ENCODE measurements at regions not wholly inside any gene's neighbourhood (a gene's known extent, or its start where the extent isn't known, plus 50 kb on each side); places are given as distances from the start of the nearest gene placed in this dataset.

GRCh38 chr13:86864376-86864775 is 806.8 kb upstream of the SLITRK5 start:
- Histone ChIP-seq H3K4me3 (ENCODE audit: low read depth in 1 of 2, low read length in 2 of 2) (no peak overlapping the region), H3K4me1 (ENCODE audit: control insufficient read depth in 2 of 2, insufficient read depth in 2 of 2, low read length in 1 of 2) (no peaks in the 10 kb centered on the region), H3K27me3 (ENCODE audit: control insufficient read depth in 1 of 2, insufficient read depth in 2 of 2, low read length in 2 of 2) (no peaks in the 10 kb centered on the region), H3K36me3 (ENCODE audit: control insufficient read depth in 2 of 2, insufficient read depth in 2 of 2, low read length in 1 of 2) (no peaks in the 10 kb centered on the region), H3K27ac (ENCODE audit: low read depth in 2 of 2, low read length in 1 of 2) (no peak overlapping the region), H3K9me3 (ENCODE audit: control insufficient read depth in 2 of 2, insufficient read depth in 1 of 2, low read depth in 1 of 2, low read length in 1 of 2) (peaks cover 0 to 2% of the 10 kb centered on the region in 2 donors)
- 73 to 76% methylated on average over 3 of the region's 3 CpGs for WGBS, 2 donors

GRCh38 chr13:86870444-86870843 is 800.7 kb upstream of the SLITRK5 start:
- 1 to 3% methylated on average over 2 of the region's 2 CpGs for WGBS, 2 donors
- Histone ChIP-seq H3K4me3 (ENCODE audit: low read depth in 1 of 2, low read length in 2 of 2) (no peak overlapping the region), H3K4me1 (ENCODE audit: control insufficient read depth in 2 of 2, insufficient read depth in 2 of 2, low read length in 1 of 2) (no peaks in the 10 kb centered on the region), H3K27ac (ENCODE audit: low read depth in 2 of 2, low read length in 1 of 2) (no peak overlapping the region), H3K9me3 (ENCODE audit: control insufficient read depth in 2 of 2, insufficient read depth in 1 of 2, low read depth in 1 of 2, low read length in 1 of 2) (no peaks in the 10 kb centered on the region), H3K36me3 (ENCODE audit: control insufficient read depth in 2 of 2, insufficient read depth in 2 of 2, low read length in 1 of 2) (no peaks in the 10 kb centered on the region), H3K27me3 (ENCODE audit: control insufficient read depth in 1 of 2, insufficient read depth in 2 of 2, low read length in 2 of 2) (no peaks in the 10 kb centered on the region)

GRCh38 chr13:86877441-86877840 is 793.7 kb upstream of the SLITRK5 start:
- WGBS, 2 donors = 75 to 86% methylated on average over 1 of the region's 1 CpG
- H3K4me3 ChIP-seq (ENCODE audit: low read depth in 1 of 2, low read length in 2 of 2) = no peak overlapping the region

GRCh38 chr13:86878781-86879180 is 792.4 kb upstream of the SLITRK5 start:
- Histone ChIP-seq H3K4me1 (ENCODE audit: control insufficient read depth in 2 of 2, insufficient read depth in 2 of 2, low read length in 1 of 2) (no peaks in the 10 kb centered on the region), H3K27me3 (ENCODE audit: control insufficient read depth in 1 of 2, insufficient read depth in 2 of 2, low read length in 2 of 2) (no peaks in the 10 kb centered on the region), H3K27ac (ENCODE audit: low read depth in 2 of 2, low read length in 1 of 2) (no peak overlapping the region), H3K9me3 (ENCODE audit: control insufficient read depth in 2 of 2, insufficient read depth in 1 of 2, low read depth in 1 of 2, low read length in 1 of 2) (no peaks in the 10 kb centered on the region), H3K4me3 (ENCODE audit: low read depth in 1 of 2, low read length in 2 of 2) (no peak overlapping the region), H3K36me3 (ENCODE audit: control insufficient read depth in 2 of 2, insufficient read depth in 2 of 2, low read length in 1 of 2) (no peaks in the 10 kb centered on the region)
- WGBS, 2 donors = 75 to 79% methylated on average over 3 of the region's 3 CpGs

More at GRCh38 chr13:86877441-86877840, 793.7 kb upstream of the SLITRK5 start:
- no peaks in the 10 kb centered on the region for H3K36me3 ChIP-seq (ENCODE audit: control insufficient read depth in 2 of 2, insufficient read depth in 2 of 2, low read length in 1 of 2)
- H3K27me3 ChIP-seq (ENCODE audit: control insufficient read depth in 1 of 2, insufficient read depth in 2 of 2, low read length in 2 of 2) = no peaks in the 10 kb centered on the region
- H3K27ac ChIP-seq (ENCODE audit: low read depth in 2 of 2, low read length in 1 of 2) = no peak overlapping the region
- H3K4me1 ChIP-seq (ENCODE audit: control insufficient read depth in 2 of 2, insufficient read depth in 2 of 2, low read length in 1 of 2) = no peaks in the 10 kb centered on the region
- no peaks in the 10 kb centered on the region for H3K9me3 ChIP-seq (ENCODE audit: control insufficient read depth in 2 of 2, insufficient read depth in 1 of 2, low read depth in 1 of 2, low read length in 1 of 2)

- Histone ChIP-seq H3K4me1 (ENCODE audit: control insufficient read depth in 2 of 2, insufficient read depth in 2 of 2, low read length in 1 of 2) (no peaks in the 10 kb centered on the region), H3K4me3 (ENCODE audit: low read depth in 1 of 2, low read length in 2 of 2) (no peak overlapping the region), H3K27ac (ENCODE audit: low read depth in 2 of 2, low read length in 1 of 2) (no peak overlapping the region), H3K9me3 (ENCODE audit: control insufficient read depth in 2 of 2, insufficient read depth in 1 of 2, low read depth in 1 of 2, low read length in 1 of 2) (no peaks in the 10 kb centered on the region), H3K27me3 (ENCODE audit: control insufficient read depth in 1 of 2, insufficient read depth in 2 of 2, low read length in 2 of 2) (no peaks in the 10 kb centered on the region), H3K36me3 (ENCODE audit: control insufficient read depth in 2 of 2, insufficient read depth in 2 of 2, low read length in 1 of 2) (no peaks in the 10 kb centered on the region)
- 59 to 63% methylated on average over 2 of the region's 2 CpGs for WGBS, 2 donors
Observed at GRCh38 chr13:86881390-86881789, 789.8 kb upstream of the SLITRK5 start.

GRCh38 chr13:86882107-86882506 is 789.1 kb upstream of the SLITRK5 start:
- 81% methylated on average over 5 of the region's 5 CpGs for WGBS, 2 donors
- Histone ChIP-seq H3K4me3 (ENCODE audit: low read depth in 1 of 2, low read length in 2 of 2) (no peak overlapping the region), H3K27me3 (ENCODE audit: control insufficient read depth in 1 of 2, insufficient read depth in 2 of 2, low read length in 2 of 2) (no peaks in the 10 kb centered on the region), H3K9me3 (ENCODE audit: control insufficient read depth in 2 of 2, insufficient read depth in 1 of 2, low read depth in 1 of 2, low read length in 1 of 2) (no peaks in the 10 kb centered on the region), H3K36me3 (ENCODE audit: control insufficient read depth in 2 of 2, insufficient read depth in 2 of 2, low read length in 1 of 2) (no peaks in the 10 kb centered on the region), H3K27ac (ENCODE audit: low read depth in 2 of 2, low read length in 1 of 2) (no peak overlapping the region), H3K4me1 (ENCODE audit: control insufficient read depth in 2 of 2, insufficient read depth in 2 of 2, low read length in 1 of 2) (no peaks in the 10 kb centered on the region)

- H3K36me3 ChIP-seq (ENCODE audit: control insufficient read depth in 2 of 2, insufficient read depth in 2 of 2, low read length in 1 of 2) = no peaks in the 10 kb centered on the region
- 75 to 82% methylated on average over 3 of the region's 3 CpGs for WGBS, 2 donors
Observed at GRCh38 chr13:86882835-86883234, 788.3 kb upstream of the SLITRK5 start.

GRCh38 chr13:86892330-86892729 is 778.8 kb upstream of the SLITRK5 start:
- WGBS, 2 donors = 68 to 73% methylated on average over 3 of the region's 3 CpGs
- Histone ChIP-seq H3K27me3 (ENCODE audit: control insufficient read depth in 1 of 2, insufficient read depth in 2 of 2, low read length in 2 of 2) (no peaks in the 10 kb centered on the region), H3K4me3 (ENCODE audit: low read depth in 1 of 2, low read length in 2 of 2) (no peak overlapping the region), H3K27ac (ENCODE audit: low read depth in 2 of 2, low read length in 1 of 2) (no peak overlapping the region), H3K9me3 (ENCODE audit: control insufficient read depth in 2 of 2, insufficient read depth in 1 of 2, low read depth in 1 of 2, low read length in 1 of 2) (no peaks in the 10 kb centered on the region), H3K36me3 (ENCODE audit: control insufficient read depth in 2 of 2, insufficient read depth in 2 of 2, low read length in 1 of 2) (no peaks in the 10 kb centered on the region), H3K4me1 (ENCODE audit: control insufficient read depth in 2 of 2, insufficient read depth in 2 of 2, low read length in 1 of 2) (no peaks in the 10 kb centered on the region)

More at GRCh38 chr13:86882835-86883234, 788.3 kb upstream of the SLITRK5 start:
- H3K9me3 ChIP-seq (ENCODE audit: control insufficient read depth in 2 of 2, insufficient read depth in 1 of 2, low read depth in 1 of 2, low read length in 1 of 2) = no peaks in the 10 kb centered on the region
- no peak overlapping the region for H3K27ac ChIP-seq (ENCODE audit: low read depth in 2 of 2, low read length in 1 of 2)
- H3K4me1 ChIP-seq (ENCODE audit: control insufficient read depth in 2 of 2, insufficient read depth in 2 of 2, low read length in 1 of 2) = no peaks in the 10 kb centered on the region
- no peaks in the 10 kb centered on the region for H3K27me3 ChIP-seq (ENCODE audit: control insufficient read depth in 1 of 2, insufficient read depth in 2 of 2, low read length in 2 of 2)
- no peak overlapping the region for H3K4me3 ChIP-seq (ENCODE audit: low read depth in 1 of 2, low read length in 2 of 2)

GRCh38 chr13:86900906-86901305 is 770.3 kb upstream of the SLITRK5 start:
- WGBS, 2 donors = 37 to 39% methylated on average over 1 of the region's 1 CpG
- Histone ChIP-seq H3K4me3 (ENCODE audit: low read depth in 1 of 2, low read length in 2 of 2) (no peak overlapping the region), H3K27me3 (ENCODE audit: control insufficient read depth in 1 of 2, insufficient read depth in 2 of 2, low read length in 2 of 2) (no peaks in the 10 kb centered on the region), H3K9me3 (ENCODE audit: control insufficient read depth in 2 of 2, insufficient read depth in 1 of 2, low read depth in 1 of 2, low read length in 1 of 2) (no peaks in the 10 kb centered on the region), H3K36me3 (ENCODE audit: control insufficient read depth in 2 of 2, insufficient read depth in 2 of 2, low read length in 1 of 2) (no peaks in the 10 kb centered on the region), H3K27ac (ENCODE audit: low read depth in 2 of 2, low read length in 1 of 2) (no peak overlapping the region), H3K4me1 (ENCODE audit: control insufficient read depth in 2 of 2, insufficient read depth in 2 of 2, low read length in 1 of 2) (no peaks in the 10 kb centered on the region)

- no peak overlapping the region for H3K4me3 ChIP-seq (ENCODE audit: low read depth in 1 of 2, low read length in 2 of 2)
- WGBS, 2 donors = 77 to 82% methylated on average over 7 of the region's 7 CpGs
- no peaks in the 10 kb centered on the region for H3K27me3 ChIP-seq (ENCODE audit: control insufficient read depth in 1 of 2, insufficient read depth in 2 of 2, low read length in 2 of 2)
- H3K4me1 ChIP-seq (ENCODE audit: control insufficient read depth in 2 of 2, insufficient read depth in 2 of 2, low read length in 1 of 2) = no peaks in the 10 kb centered on the region
- H3K9me3 ChIP-seq (ENCODE audit: control insufficient read depth in 2 of 2, insufficient read depth in 1 of 2, low read depth in 1 of 2, low read length in 1 of 2) = no peaks in the 10 kb centered on the region
- H3K27ac ChIP-seq (ENCODE audit: low read depth in 2 of 2, low read length in 1 of 2) = no peak overlapping the region
- no peaks in the 10 kb centered on the region for H3K36me3 ChIP-seq (ENCODE audit: control insufficient read depth in 2 of 2, insufficient read depth in 2 of 2, low read length in 1 of 2)
Observed at GRCh38 chr13:86906127-86906874, 764.9 kb upstream of the SLITRK5 start.

All from esophagus (tissue), 2 donors.